ENCODE measurements at regions not wholly inside any gene's neighbourhood (a gene's known extent, or its start where the extent isn't known, plus 50 kb on each side); places are given as distances from the start of the nearest gene placed in this dataset.
"Not testable (repeated sequence)": the region's sequence is repeated elsewhere in the genome, so short reads cannot be mapped to it uniquely, and the experiment has no call there.

GRCh38 chr9:86485359-86485758 lies 131.1 kb upstream of the TUT7 start:
- intact Hi-C loops (cut with DNase I): loop anchor here (10.0 kb wide), 1 partner anchor 51 kb away; no protein-coding TSS in a partner anchor
- no peak for DNase-seq (ENCODE audit: extremely low spot score)
- no peak overlapping the region for H3K4me3 ChIP-seq
- peaks cover 0 to 7% (median 0%) of the 10 kb centered on the region in 4 donors for H3K4me1 ChIP-seq
- H3K9me3 ChIP-seq: no peaks in the 10 kb centered on the region
- no peaks in the 10 kb centered on the region for H3K27me3 ChIP-seq
- TF ChIP-seq POLR2A (IDR thresholded peaks at IDR 0.05; ENCODE audit: low read depth) (no peak), EP300 (IDR thresholded peaks at IDR 0.05) (no peak), CTCF (IDR thresholded peaks at IDR 0.05) (no peak), POLR2AphosphoS5 (IDR thresholded peaks at IDR 0.05) (no peak)
- WGBS: 66% methylated on average over 5 of the region's 5 CpGs
- no peaks in the 10 kb centered on the region for H3K36me3 ChIP-seq
- H3K27ac ChIP-seq (replicated peaks in 1 of 4): no peak overlapping the region

- intact Hi-C loops (cut with DNase I): loop anchor here (10.0 kb wide), 1 partner anchor 49 kb away; no protein-coding TSS in a partner anchor
- TF ChIP-seq EP300 (IDR thresholded peaks at IDR 0.05): no peak
- TF ChIP-seq POLR2AphosphoS5 (IDR thresholded peaks at IDR 0.05): no peak
- no peaks in the 10 kb centered on the region for H3K36me3 ChIP-seq
- DNase-seq (ENCODE audit: extremely low spot score): no peak
- H3K27me3 ChIP-seq: no peaks in the 10 kb centered on the region
- H3K4me1 ChIP-seq: peaks cover 0 to 7% (median 0%) of the 10 kb centered on the region in 4 donors
- H3K9me3 ChIP-seq: no peaks in the 10 kb centered on the region
- no peak overlapping the region for H3K27ac ChIP-seq (replicated peaks in 1 of 4)
- no peak overlapping the region for H3K4me3 ChIP-seq
These were observed 129.3 kb upstream of the TUT7 start for GRCh38 chr9:86483496-86483895.

GRCh38 chr9:86481466-86481865 lies 127.3 kb upstream of the TUT7 start:
- WGBS: 94% methylated on average over 3 of the region's 3 CpGs
- no peaks in the 10 kb centered on the region for H3K36me3 ChIP-seq
- intact Hi-C loops (cut with DNase I): loop anchor here (10.0 kb wide), 1 partner anchor 47 kb away; no protein-coding TSS in a partner anchor
- TF ChIP-seq EP300 (IDR thresholded peaks at IDR 0.05) (no peak), CTCF (IDR thresholded peaks at IDR 0.05) (no peak), POLR2AphosphoS5 (IDR thresholded peaks at IDR 0.05) (no peak), POLR2A (IDR thresholded peaks at IDR 0.05; ENCODE audit: low read depth) (no peak)
- no peaks in the 10 kb centered on the region for H3K4me1 ChIP-seq
- H3K27ac ChIP-seq (replicated peaks in 1 of 4): no peak overlapping the region
- H3K9me3 ChIP-seq: no peaks in the 10 kb centered on the region
- no peaks in the 10 kb centered on the region for H3K27me3 ChIP-seq
- no peak for DNase-seq (ENCODE audit: extremely low spot score)
- no peak overlapping the region for H3K4me3 ChIP-seq

GRCh38 chr9:86475255-86475654 lies 121.0 kb upstream of the TUT7 start:
- H3K4me3 ChIP-seq; H3K36me3 ChIP-seq; intact Hi-C loops (cut with DNase I); H3K27me3 ChIP-seq; DNase-seq (ENCODE audit: extremely low spot score); H3K9me3 ChIP-seq; H3K27ac ChIP-seq (replicated peaks in 1 of 4): not testable (repeated sequence)
- peaks cover 0 to 10% (median 3%) of the 10 kb centered on the region in 4 donors for H3K4me1 ChIP-seq
- WGBS: 100% methylated on average over 1 of the region's 1 CpG

- WGBS: 48% methylated on average over 7 of the region's 7 CpGs
- H3K4me3 ChIP-seq: no peak overlapping the region
- intact Hi-C loops (cut with DNase I): no loop called here
These were observed 117.1 kb upstream of the TUT7 start for GRCh38 chr9:86471171-86471815.

More at GRCh38 chr9:86471171-86471815, 117.1 kb upstream of the TUT7 start:
- H3K36me3 ChIP-seq: no peaks in the 10 kb centered on the region
- no peaks in the 10 kb centered on the region for H3K27me3 ChIP-seq
- H3K9me3 ChIP-seq: no peaks in the 10 kb centered on the region
- no peak for DNase-seq (ENCODE audit: extremely low spot score)
- TF ChIP-seq CTCF (IDR thresholded peaks at IDR 0.05): no peak
- TF ChIP-seq POLR2A (IDR thresholded peaks at IDR 0.05; ENCODE audit: low read depth): no peak
- TF ChIP-seq EP300 (IDR thresholded peaks at IDR 0.05): no peak
- no peak for TF ChIP-seq POLR2AphosphoS5 (IDR thresholded peaks at IDR 0.05)
- no peak overlapping the region for H3K27ac ChIP-seq (replicated peaks in 1 of 4)
- H3K4me1 ChIP-seq: peaks cover 0 to 16% (median 9%) of the 10 kb centered on the region in 4 donors

All from esophagus muscularis mucosa (tissue), 4 donors.